Stimulated activated CD4-positive, alpha-beta T cell treated with anti-CD3 and anti-CD28 coated beads, TNF-alpha, amount 100 ng/mL, for 24 hours (primary cell): ENCODE measurements at regions not wholly inside any gene's neighbourhood (a gene's known extent, or its start where the extent isn't known, plus 50 kb on each side); places are given as distances from the start of the nearest gene placed in this dataset.
"Not testable (repeated sequence)": the region's sequence is repeated elsewhere in the genome, so short reads cannot be mapped to it uniquely, and the experiment has no call there.

Experiments
- DNase-seq, 3 experiments: peaks; one replicate each; pipeline ENCODE4 v3.0.0-alpha.2; 2020; ENCODE audit warnings: low read depth in 3 of 3

DNA sequence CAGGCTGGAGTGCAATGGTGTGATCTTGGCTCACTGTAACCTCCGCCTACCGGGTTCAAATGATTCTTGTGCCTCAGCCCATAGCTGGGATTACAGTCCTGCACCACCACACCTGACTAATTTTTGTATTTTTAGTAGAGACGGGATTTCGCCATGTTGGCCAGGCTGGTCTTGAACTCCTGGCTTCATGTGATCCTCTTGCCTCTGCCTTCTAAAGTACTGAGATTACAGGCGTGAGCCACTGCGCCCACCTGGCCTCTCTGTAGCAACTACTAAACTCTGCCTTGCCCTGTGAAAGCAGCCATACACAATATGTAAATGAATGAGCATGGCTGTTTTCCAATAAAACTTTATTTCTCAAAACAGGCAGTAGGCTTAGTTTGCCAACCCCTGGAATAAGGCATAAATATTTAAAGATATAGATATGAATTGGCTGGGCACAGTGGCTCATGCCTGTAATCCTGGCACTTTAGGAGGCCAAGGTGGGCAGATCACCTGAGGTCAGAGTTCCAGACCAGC, 127.9 kb upstream of the ZNF217 start:
- not testable (repeated sequence) for DNase-seq

DNA sequence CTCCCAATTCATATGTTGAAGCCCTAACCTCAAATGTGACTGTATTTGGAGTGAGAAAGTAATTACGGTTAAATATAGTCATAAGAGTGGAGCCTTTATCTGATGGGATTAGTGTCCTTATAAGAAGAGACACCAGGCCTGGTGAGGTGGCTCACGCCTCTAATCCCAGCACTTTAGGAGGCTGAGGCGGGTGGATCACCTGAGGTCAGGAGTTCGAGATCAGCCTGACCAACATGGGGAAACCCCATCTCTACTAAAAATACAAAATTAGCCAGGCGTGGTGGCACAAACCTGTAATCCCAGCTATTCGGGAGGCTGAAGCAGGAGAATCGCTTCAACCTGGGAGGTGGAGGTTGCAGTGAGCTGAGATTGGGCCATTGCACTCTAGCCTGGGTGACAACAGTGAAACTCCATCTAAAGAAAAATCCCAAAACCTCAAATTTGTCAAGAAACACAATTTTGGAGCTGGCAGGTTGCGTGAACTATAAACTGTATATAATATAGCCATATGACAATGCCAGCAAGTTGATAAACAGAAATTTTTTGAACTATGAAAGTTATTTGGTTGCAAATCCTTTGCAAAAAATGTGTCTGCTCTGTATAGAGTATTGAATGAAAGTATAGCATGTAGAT, 125.6 kb upstream of the ZNF217 start:
- not testable (repeated sequence) for DNase-seq

- DNase-seq: no peak
Measured at GRCh38 chr20:53718142-53719021, 124.7 kb upstream of the ZNF217 start.

DNA sequence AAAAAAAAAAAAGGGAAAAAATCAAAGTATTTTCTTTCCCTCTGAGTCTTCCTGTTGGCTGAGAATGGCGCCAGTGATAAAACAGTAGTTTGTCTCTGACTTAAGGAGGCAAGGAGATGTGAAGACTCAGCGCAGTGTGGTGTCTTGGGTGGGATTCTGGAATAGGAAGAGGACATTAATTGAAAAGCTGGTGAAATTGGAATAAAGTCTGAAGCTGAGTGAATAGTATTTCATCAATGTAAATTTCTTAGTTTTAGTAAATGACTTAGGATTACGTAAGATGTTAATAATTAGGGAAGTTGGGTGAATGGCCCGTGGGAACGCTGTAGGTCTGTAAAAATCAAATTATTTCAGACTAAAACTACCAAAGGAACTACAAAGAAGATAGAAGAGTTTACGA, 122.8 kb upstream of the ZNF217 start:
- DNase-seq: no peak

DNA sequence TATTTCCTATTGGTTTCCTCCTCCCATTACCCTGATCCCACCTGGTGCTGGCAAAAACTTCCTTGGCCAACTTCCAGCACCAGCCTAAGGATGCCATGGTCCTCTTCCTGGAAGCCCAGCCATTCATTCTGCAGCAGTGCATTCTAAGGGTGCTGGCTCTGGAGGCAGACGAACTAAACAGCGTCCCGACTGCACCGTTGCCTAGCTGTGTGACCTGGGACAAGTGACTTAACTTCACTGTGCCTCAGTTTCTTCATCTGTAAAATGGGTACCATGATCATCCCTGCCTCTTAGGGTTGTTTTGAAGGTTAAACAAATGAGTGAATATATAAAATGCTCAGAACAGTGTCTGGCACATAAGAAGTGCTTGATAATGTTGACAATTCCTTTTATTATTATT, 120.9 kb upstream of the ZNF217 start:
- no peak for DNase-seq

GRCh38 chr20:53713328-53714056, 119.9 kb upstream of the ZNF217 start:
- no peak for DNase-seq

GRCh38 chr20:53712212-53712977, 118.8 kb upstream of the ZNF217 start:
- no peak for DNase-seq

GRCh38 chr20:53711333-53712211, 117.9 kb upstream of the ZNF217 start:
- DNase-seq: no peak

DNA sequence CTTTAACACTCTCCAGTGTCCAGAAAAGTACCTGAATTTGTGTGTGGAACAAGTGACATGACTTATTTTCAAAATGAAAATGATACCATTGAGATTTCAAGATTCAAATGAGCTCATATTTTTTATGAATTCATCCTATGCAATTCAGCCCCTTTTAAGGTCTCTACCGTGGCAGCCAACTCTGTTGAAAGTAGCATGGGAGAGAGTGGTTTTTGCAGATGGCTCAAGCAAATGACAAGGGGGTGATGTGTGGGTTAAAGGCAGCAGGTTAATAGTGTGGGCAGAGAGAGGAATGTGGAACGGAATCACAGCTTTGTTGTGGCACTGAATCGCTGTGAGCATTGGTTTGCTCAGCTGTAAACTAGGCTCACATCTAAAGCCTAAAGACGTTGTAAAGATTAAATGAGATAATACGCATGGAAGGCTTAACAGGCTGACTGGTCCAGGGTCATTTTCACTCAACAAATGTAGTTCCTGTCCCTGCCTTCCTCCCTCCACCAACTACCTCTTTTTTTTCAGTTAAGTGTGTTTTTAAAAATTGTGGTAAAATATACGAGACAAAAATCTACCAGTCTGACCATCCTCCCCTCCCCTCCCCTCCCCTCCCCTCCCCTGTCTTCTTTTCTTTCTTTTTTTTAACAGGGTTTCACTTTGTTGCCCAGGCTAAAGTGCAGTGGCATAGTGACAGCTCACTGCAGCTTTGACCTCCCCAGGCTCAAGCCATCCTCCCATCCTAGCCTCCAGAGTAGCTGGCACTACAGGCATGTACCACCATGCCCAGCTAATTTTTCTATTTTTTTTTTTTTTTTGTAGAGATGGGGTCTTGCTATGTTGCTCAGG, 114.7 kb upstream of the ZNF217 start:
- DNase-seq: peak in 2 of 3 experiments; percentile 38 to 42

DNA sequence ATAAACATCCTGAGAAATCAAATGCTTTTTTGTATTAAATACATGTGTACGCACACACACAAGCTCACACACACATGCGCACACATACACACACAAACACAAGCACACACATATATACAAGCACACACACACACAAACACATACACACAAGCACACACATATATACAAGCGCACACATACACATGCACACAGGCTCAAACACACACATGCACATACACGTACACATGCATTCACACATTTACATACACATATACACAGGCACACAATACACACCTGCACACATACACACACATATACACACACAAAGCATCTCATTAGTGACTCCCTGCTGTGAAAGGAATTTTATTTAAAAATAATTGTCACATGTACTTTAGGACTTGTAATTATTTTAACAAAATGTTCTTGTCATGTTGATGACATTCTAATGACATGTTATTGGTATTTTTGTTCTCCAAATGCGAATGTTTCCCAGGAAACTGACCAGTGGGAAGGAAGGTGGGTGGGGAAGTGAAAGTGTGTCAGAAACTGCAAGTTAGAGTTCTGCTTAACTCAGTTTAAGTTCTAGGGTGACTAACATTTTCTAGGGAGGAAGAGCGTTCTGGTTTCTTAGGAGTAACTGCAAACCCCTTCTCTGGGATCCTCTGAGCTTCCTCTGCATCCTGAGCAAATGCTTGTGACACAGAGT, 113.9 kb upstream of the ZNF217 start:
- peak in 1 of 3 experiments; percentile 29 for DNase-seq

GRCh38 chr20:53706466-53707370, 113.1 kb upstream of the ZNF217 start:
- no peak for DNase-seq

DNA sequence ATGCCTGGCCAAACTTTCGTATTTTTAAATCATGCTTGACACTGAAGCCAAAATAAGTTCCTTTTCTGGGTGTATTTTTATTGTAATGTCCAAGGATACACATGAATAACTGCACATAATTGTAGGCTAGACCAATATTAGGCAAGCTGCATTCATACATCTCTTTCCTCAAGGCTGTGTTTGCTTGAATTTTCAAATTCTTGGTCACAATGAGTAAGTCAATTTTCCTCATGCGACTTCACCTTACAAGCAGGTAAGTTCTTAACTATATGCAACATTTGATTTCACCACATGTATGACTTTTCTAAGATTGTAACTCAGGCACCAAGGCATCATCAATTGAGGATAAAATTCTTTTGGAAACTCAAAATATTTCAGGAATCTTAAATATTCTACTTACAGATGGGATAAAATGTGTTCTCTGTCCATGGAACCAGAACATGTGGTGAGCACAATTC, 112.4 kb upstream of the ZNF217 start:
- no peak for DNase-seq

GRCh38 chr20:53702617-53703016, 109.0 kb upstream of the ZNF217 start:
- DNase-seq: no peak

DNA sequence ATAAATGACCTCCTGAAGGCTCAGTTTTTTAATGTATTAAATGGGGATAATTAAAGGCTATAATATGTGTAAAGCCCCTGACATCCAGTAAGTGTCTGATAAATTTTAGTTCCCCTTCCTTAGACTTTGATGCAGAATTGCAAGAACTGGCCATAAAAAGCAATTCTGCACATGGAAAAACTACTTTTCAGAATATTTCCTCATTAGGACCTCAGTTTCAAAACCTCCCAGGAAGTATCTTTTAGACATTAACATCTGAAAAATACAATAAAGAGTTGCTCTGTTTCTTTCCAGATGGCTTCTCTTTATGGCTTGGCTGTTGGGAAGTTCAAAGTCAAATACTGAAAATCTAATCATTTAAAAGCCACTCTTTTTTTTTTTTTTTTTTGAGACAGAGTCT, 106.3 kb upstream of the ZNF217 start:
- DNase-seq: no peak

DNA sequence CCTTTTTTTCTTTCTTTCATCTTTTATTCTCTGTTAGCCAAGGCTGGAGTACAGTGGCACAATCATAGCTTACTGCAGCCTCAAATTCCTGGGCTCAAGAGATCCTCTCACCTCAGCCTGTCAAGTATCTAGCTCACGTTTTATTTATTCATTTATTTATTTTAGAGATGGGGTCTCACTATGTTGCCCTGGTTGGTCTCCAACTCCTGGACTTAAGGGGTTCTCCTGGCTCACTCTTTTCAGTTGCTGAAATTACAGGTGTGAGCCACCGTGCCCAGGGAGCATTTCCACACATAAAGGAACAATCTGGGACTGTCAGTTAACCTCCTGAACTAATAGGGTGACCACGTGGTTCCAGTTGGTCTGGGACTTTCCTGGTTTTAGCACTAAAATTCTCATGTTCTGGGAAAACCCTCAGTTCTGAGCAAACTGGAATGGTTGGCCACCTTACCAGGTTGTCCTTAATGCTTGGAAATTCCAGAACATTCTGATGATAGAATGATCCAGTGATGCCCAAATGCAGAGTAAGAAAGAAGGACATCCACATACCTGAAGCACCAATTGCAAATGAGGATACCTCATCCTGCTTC, 105.5 kb upstream of the ZNF217 start:
- no peak for DNase-seq

DNA sequence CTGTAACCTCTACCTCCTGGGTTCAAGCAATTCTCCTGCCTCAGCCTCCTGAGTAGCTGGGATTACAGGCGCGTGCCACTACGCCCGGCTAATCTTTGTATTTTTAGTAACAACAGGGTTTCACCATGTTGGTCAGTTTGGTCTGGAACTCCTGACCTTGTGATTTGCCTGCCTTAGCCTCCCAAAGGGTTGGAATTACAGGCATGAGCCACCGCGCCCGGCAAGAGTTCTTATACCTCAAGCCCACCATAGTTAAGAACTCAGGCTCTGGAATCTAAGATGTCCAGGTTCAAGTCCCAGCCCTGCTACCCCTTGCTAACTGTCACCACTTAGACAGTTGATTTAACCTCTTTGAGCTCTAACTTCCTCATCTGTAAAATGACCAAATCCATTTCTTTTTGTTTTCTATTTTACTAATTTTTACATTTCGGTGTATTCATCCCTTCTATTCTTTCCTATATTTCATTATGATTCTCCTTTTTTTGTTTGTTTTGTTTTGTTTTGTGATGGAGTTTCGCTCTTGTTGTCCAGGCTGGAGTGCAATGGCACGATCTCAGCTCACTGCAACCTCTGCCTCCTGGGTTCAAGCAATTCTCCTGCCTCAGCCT, 104.8 kb upstream of the ZNF217 start:
- no peak for DNase-seq
